Sigmoid colon (tissue), 6 donors: ENCODE measurements at regions not wholly inside any gene's neighbourhood (a gene's known extent, or its start where the extent isn't known, plus 50 kb on each side); places are given as distances from the start of the nearest gene placed in this dataset.

ENCODE experiments used
- DNase-seq: peaks from one replicate; pipeline ENCODE4 v3.0.0-alpha.2; 2019
- H3K27ac ChIP-seq, 4 donors: fragments of 200-600 bp; sonication (generic); one replicate each; pipeline ENCODE4 v1.5.1; 2016 to 2019; ENCODE audit warnings: mild to moderate bottlenecking in 1 of 4
- H3K27me3 ChIP-seq, 3 donors: fragments of 200-600 bp; sonication (generic); one replicate each; pipeline ENCODE4 v1.5.1; 2019; ENCODE audit warnings: mild to moderate bottlenecking in 1 of 3
- H3K36me3 ChIP-seq, 4 donors: fragments of 200-600 bp; sonication (generic); one replicate each; pipeline ENCODE4 v1.5.1; 2016 to 2019
- H3K4me1 ChIP-seq, 4 donors: fragments of 200-600 bp; sonication (generic); one replicate each; pipeline ENCODE4 v1.5.1; 2017 to 2019
- H3K4me3 ChIP-seq, 4 donors: fragments of 200-600 bp; sonication (generic); one replicate each; pipeline ENCODE4 v1.5.1; 2017 to 2019; ENCODE audit warnings: mild to moderate bottlenecking in 2 of 4, moderate library complexity in 1 of 4
- H3K9me3 ChIP-seq, 4 donors: fragments of 200-600 bp in 3 of 4; sonication (generic) in 3 of 4; one replicate each; pipeline versions ENCODE4 v1.5.1 to v1.6.1; 2013 to 2019
- CTCF ChIP-seq, 4 experiments: fragments of 450-650 bp in 3 of 4; fragments of 200-600 bp in 1 of 4; IDR thresholded peaks; one replicate each; pipeline ENCODE4 v1.5.1; 2016 to 2019; ENCODE audit warnings: antibody characterized with exemption in 4 of 4, mild to moderate bottlenecking in 3 of 4, moderate library complexity in 2 of 4
- EP300 ChIP-seq, 4 donors: sonication (generic); formaldehyde crosslinking; IDR thresholded peaks; one replicate each; pipeline ENCODE4 v1.6.1; 2017; ENCODE audit warnings: antibody characterized with exemption in 4 of 4
- POLR2A ChIP-seq, 2 donors: fragments of 450-650 bp; IDR thresholded peaks; one replicate each; pipeline ENCODE4 v1.6.1; 2016; ENCODE audit warnings: antibody characterized with exemption in 2 of 2, mild to moderate bottlenecking in 2 of 2, moderate library complexity in 2 of 2
- POLR2AphosphoS5 ChIP-seq, 4 donors: sonication (generic); formaldehyde crosslinking; IDR thresholded peaks; one replicate each; pipeline ENCODE4 v1.6.1; 2017; ENCODE audit warnings: antibody characterized with exemption in 4 of 4
- WGBS, 2 donors: extraction: QIAGEN DNeasy Blood & Tissue Kit; methylation state at CpG; one replicate each; pipeline ENCODE4 v1.1.7; 2013; 5-methylcytosine and 5-hydroxymethylcytosine counted together
- intact Hi-C: fragments of 100-400 bp; cut with DNase I; formaldehyde crosslinking; loops from one replicate; pipeline ENCODE4 v1.15.1; 2023
- donor health status: healthy with polysubstance abuse.
- donor health status: healthy.

GRCh38 chr4:34891892-34892291, 1352.4 kb downstream of the ARAP2 start:
- no peak for DNase-seq
- H3K4me3 ChIP-seq: no peak overlapping the region
- WGBS, 2 donors: 93 to 94% methylated on average over 1 of the region's 1 CpG
- H3K36me3 ChIP-seq: no peaks in the 10 kb centered on the region
- intact Hi-C loops: no loop called here
- no peaks in the 10 kb centered on the region for H3K4me1 ChIP-seq
- TF ChIP-seq POLR2A (IDR thresholded peaks at IDR 0.05): no peak
- TF ChIP-seq CTCF (IDR thresholded peaks at IDR 0.05): no peak
- TF ChIP-seq POLR2AphosphoS5 (IDR thresholded peaks at IDR 0.05): no peak
- TF ChIP-seq EP300 (IDR thresholded peaks at IDR 0.05): no peak
- H3K9me3 ChIP-seq: no peaks in the 10 kb centered on the region
- H3K27me3 ChIP-seq: no peaks in the 10 kb centered on the region
- no peak overlapping the region for H3K27ac ChIP-seq

- H3K4me3 ChIP-seq: no peak overlapping the region
- intact Hi-C loops: no loop called here
- no peak for DNase-seq
- no peaks in the 10 kb centered on the region for H3K36me3 ChIP-seq
- H3K9me3 ChIP-seq: no peaks in the 10 kb centered on the region
- no peaks in the 10 kb centered on the region for H3K27me3 ChIP-seq
- H3K4me1 ChIP-seq: no peaks in the 10 kb centered on the region
- H3K27ac ChIP-seq: no peak overlapping the region
- TF ChIP-seq POLR2AphosphoS5 (IDR thresholded peaks at IDR 0.05): no peak
- TF ChIP-seq EP300 (IDR thresholded peaks at IDR 0.05): no peak
- WGBS, 2 donors: 64 to 81% methylated on average over 3 of the region's 3 CpGs
These were observed 1350.9 kb downstream of the ARAP2 start for GRCh38 chr4:34893382-34893781.

GRCh38 chr4:34920032-34920431, 1324.3 kb downstream of the ARAP2 start:
- intact Hi-C loops: no loop called here
- H3K4me3 ChIP-seq: no peak overlapping the region
- no peaks in the 10 kb centered on the region for H3K27me3 ChIP-seq
- TF ChIP-seq POLR2AphosphoS5 (IDR thresholded peaks at IDR 0.05) (no peak), EP300 (IDR thresholded peaks at IDR 0.05) (no peak), POLR2A (IDR thresholded peaks at IDR 0.05) (no peak), CTCF (IDR thresholded peaks at IDR 0.05) (no peak)
- no peaks in the 10 kb centered on the region for H3K9me3 ChIP-seq
- H3K36me3 ChIP-seq: no peaks in the 10 kb centered on the region
- H3K27ac ChIP-seq: no peak overlapping the region
- no peak for DNase-seq
- WGBS, 2 donors: 91 to 92% methylated on average over 2 of the region's 2 CpGs
- no peaks in the 10 kb centered on the region for H3K4me1 ChIP-seq

- WGBS, 2 donors: 74 to 75% methylated on average over 3 of the region's 3 CpGs
These were observed 1322.9 kb downstream of the ARAP2 start for GRCh38 chr4:34921391-34921790.

GRCh38 chr4:34922325-34922724, 1322.0 kb downstream of the ARAP2 start:
- no peaks in the 10 kb centered on the region for H3K27me3 ChIP-seq
- H3K9me3 ChIP-seq: no peaks in the 10 kb centered on the region
- no peak for TF ChIP-seq EP300 (IDR thresholded peaks at IDR 0.05)
- no peak for TF ChIP-seq POLR2A (IDR thresholded peaks at IDR 0.05)
- no peak for TF ChIP-seq POLR2AphosphoS5 (IDR thresholded peaks at IDR 0.05)
- TF ChIP-seq CTCF (IDR thresholded peaks at IDR 0.05): no peak
- H3K36me3 ChIP-seq: no peaks in the 10 kb centered on the region
- no peak for DNase-seq
- 86 to 90% methylated on average over 2 of the region's 2 CpGs for WGBS, 2 donors
- H3K4me3 ChIP-seq: no peak overlapping the region
- intact Hi-C loops: no loop called here
- no peaks in the 10 kb centered on the region for H3K4me1 ChIP-seq
- no peak overlapping the region for H3K27ac ChIP-seq

More at GRCh38 chr4:34921391-34921790, 1322.9 kb downstream of the ARAP2 start:
- TF ChIP-seq EP300 (IDR thresholded peaks at IDR 0.05) (no peak), CTCF (IDR thresholded peaks at IDR 0.05) (no peak), POLR2AphosphoS5 (IDR thresholded peaks at IDR 0.05) (no peak), POLR2A (IDR thresholded peaks at IDR 0.05) (no peak)
- H3K4me3 ChIP-seq: no peak overlapping the region
- DNase-seq: no peak
- H3K4me1 ChIP-seq: no peaks in the 10 kb centered on the region
- no peaks in the 10 kb centered on the region for H3K9me3 ChIP-seq
- H3K36me3 ChIP-seq: no peaks in the 10 kb centered on the region
- intact Hi-C loops: no loop called here
- H3K27me3 ChIP-seq: no peaks in the 10 kb centered on the region
- no peak overlapping the region for H3K27ac ChIP-seq
